ENCODE measurements at regions not wholly inside any gene's neighbourhood (a gene's known extent, or its start where the extent isn't known, plus 50 kb on each side); places are given as distances from the start of the nearest gene placed in this dataset.

- peaks cover 9% of the 10 kb centered on the region for H3K27me3 ChIP-seq
- H3K4me3 ChIP-seq, result no peak overlapping the region
- TF ChIP-seq POLR2AphosphoS5 (IDR thresholded peaks at IDR 0.05) (no peak), POLR2A (IDR thresholded peaks at IDR 0.05) (no peak), EP300 (IDR thresholded peaks at IDR 0.05) (no peak), CTCF (IDR thresholded peaks at IDR 0.05) (no peak)
- no peaks in the 10 kb centered on the region for H3K9me3 ChIP-seq
- no peak for ATAC-seq
- H3K4me1 ChIP-seq, result no peaks in the 10 kb centered on the region
- no peaks in the 10 kb centered on the region for H3K36me3 ChIP-seq
- H3K27ac ChIP-seq, result no peak overlapping the region
- WGBS, 2 donors (ENCODE audit: low coverage in 1 of 2), result 27 to 31% methylated on average over 3 to 8 of the region's 8 CpGs
These were observed 557.4 kb upstream of the ADARB2 start for GRCh38 chr10:2294739-2295138.

GRCh38 chr10:2284071-2284470 is 546.7 kb upstream of the ADARB2 start:
- peaks cover 15% of the 10 kb centered on the region for H3K27me3 ChIP-seq
- H3K36me3 ChIP-seq, result no peaks in the 10 kb centered on the region
- H3K9me3 ChIP-seq, result no peaks in the 10 kb centered on the region
- no peak overlapping the region for H3K4me3 ChIP-seq
- H3K4me1 ChIP-seq, result no peaks in the 10 kb centered on the region
- 67% methylated on average over 1 of the region's 12 CpGs; no CpG with 5 or more reads in 1 of the 2 donors for WGBS, 2 donors (ENCODE audit: low coverage in 1 of 2)
- no peak for TF ChIP-seq CTCF (IDR thresholded peaks at IDR 0.05)
- TF ChIP-seq POLR2A (IDR thresholded peaks at IDR 0.05), result no peak
- ATAC-seq, result no peak
- H3K27ac ChIP-seq, result no peak overlapping the region

- ATAC-seq, result no peak
- 65 to 69% methylated on average over 5 to 6 of the region's 7 CpGs for WGBS, 2 donors (ENCODE audit: low coverage in 1 of 2)
- no peak overlapping the region for H3K27ac ChIP-seq
- H3K9me3 ChIP-seq, result no peaks in the 10 kb centered on the region
- no peaks in the 10 kb centered on the region for H3K4me1 ChIP-seq
- TF ChIP-seq EP300 (IDR thresholded peaks at IDR 0.05), result no peak
- no peak overlapping the region for H3K4me3 ChIP-seq
- H3K27me3 ChIP-seq, result peaks cover 15% of the 10 kb centered on the region
- H3K36me3 ChIP-seq, result no peaks in the 10 kb centered on the region
These were observed 544.9 kb upstream of the ADARB2 start for GRCh38 chr10:2282202-2282601.

- H3K27me3 ChIP-seq, result peaks cover 15% of the 10 kb centered on the region
- no peak for ATAC-seq
- no peaks in the 10 kb centered on the region for H3K36me3 ChIP-seq
- peaks cover 0 to 2% (median 0%) of the 10 kb centered on the region in 3 donors for H3K9me3 ChIP-seq
- TF ChIP-seq POLR2AphosphoS5 (IDR thresholded peaks at IDR 0.05) (no peak), CTCF (IDR thresholded peaks at IDR 0.05) (no peak), EP300 (IDR thresholded peaks at IDR 0.05) (no peak), POLR2A (IDR thresholded peaks at IDR 0.05) (no peak)
- H3K27ac ChIP-seq, result no peak overlapping the region
- 79 to 94% methylated on average over 3 to 5 of the region's 5 CpGs for WGBS, 2 donors (ENCODE audit: low coverage in 1 of 2)
- H3K4me1 ChIP-seq, result no peaks in the 10 kb centered on the region
- H3K4me3 ChIP-seq, result no peak overlapping the region
These were observed 543.5 kb upstream of the ADARB2 start for GRCh38 chr10:2280713-2281300.

GRCh38 chr10:2279711-2280110 is 542.4 kb upstream of the ADARB2 start:
- Histone ChIP-seq H3K36me3 (no peaks in the 10 kb centered on the region), H3K27me3 (peaks cover 15% of the 10 kb centered on the region), H3K4me3 (no peak overlapping the region), H3K27ac (no peak overlapping the region), H3K4me1 (no peaks in the 10 kb centered on the region), H3K9me3 (peaks cover 0 to 9% (median 0%) of the 10 kb centered on the region in 3 donors)
- no peak for TF ChIP-seq POLR2AphosphoS5 (IDR thresholded peaks at IDR 0.05)
- no peak for TF ChIP-seq EP300 (IDR thresholded peaks at IDR 0.05)
- TF ChIP-seq CTCF (IDR thresholded peaks at IDR 0.05), result no peak
- no peak for TF ChIP-seq POLR2A (IDR thresholded peaks at IDR 0.05)
- WGBS, 2 donors (ENCODE audit: low coverage in 1 of 2), result 51 to 64% methylated on average over 3 of the region's 4 CpGs
- no peak for ATAC-seq
